IMR-90 (cell line): ENCODE measurements at regions not wholly inside any gene's neighbourhood (a gene's known extent, or its start where the extent isn't known, plus 50 kb on each side); places are given as distances from the start of the nearest gene placed in this dataset.

Source experiments
- BHLHE40 ChIP-seq: fragments of 150-350 bp; IDR thresholded peaks from 2 replicates; pipeline ENCODE4 v1.6.1; 2016; ENCODE audit warnings: mild to moderate bottlenecking, low read depth, low read length
- CEBPB ChIP-seq: IDR thresholded peaks from 2 replicates; pipeline ENCODE4 v1.6.1; 2012; ENCODE audit warnings: low read depth, low read length, improper control_type of control experiment
- CHD1 ChIP-seq: IDR thresholded peaks from 2 replicates; pipeline ENCODE4 v1.6.1; 2012; ENCODE audit warnings: low read depth, low read length, improper control_type of control experiment
- MAZ ChIP-seq: IDR thresholded peaks from 2 replicates; pipeline ENCODE4 v1.6.1; 2012; ENCODE audit warnings: low read depth, mild to moderate bottlenecking, low read length, improper control_type of control experiment, moderate library complexity, borderline replicate concordance
- MXI1 ChIP-seq: IDR thresholded peaks from 2 replicates; pipeline ENCODE4 v1.6.1; 2012; ENCODE audit warnings: low read depth, mild to moderate bottlenecking, low read length, moderate library complexity, borderline replicate concordance
- NFE2L2 ChIP-seq: fragments of 150-350 bp; IDR thresholded peaks from 2 replicates; pipeline ENCODE4 v1.6.1; 2016; ENCODE audit warnings: low read depth, mild to moderate bottlenecking, low read length
- POLR2A ChIP-seq: IDR thresholded peaks from 2 replicates; pipeline ENCODE4 v1.6.1; 2012; ENCODE audit warnings: mild to moderate bottlenecking, low read depth, low read length
- RAD21 ChIP-seq: IDR thresholded peaks from 2 replicates; pipeline ENCODE4 v1.6.1; 2012; ENCODE audit warnings: low read length, improper control_type of control experiment
- RFX5 ChIP-seq: IDR thresholded peaks from 2 replicates; pipeline ENCODE4 v1.8.0; 2012; ENCODE audit warnings: low read depth, mild to moderate bottlenecking, low read length, moderate library complexity
- USF2 ChIP-seq: fragments of 150-350 bp; IDR thresholded peaks from 2 replicates; pipeline ENCODE4 v1.6.1; 2017; ENCODE audit warnings: mild to moderate bottlenecking, antibody characterized with exemption, low read length, low read depth
- TF ChIP-seq, protein P1 (sequence below): conservative IDR thresholded peaks from 2 replicates; pipeline ENCODE4 v1.5.1; 2012; ENCODE audit warnings: mild to moderate bottlenecking, low read depth, low read length, improper control_type of control experiment

- TF ChIP-seq RFX5 (no peak), POLR2A (no peak), CEBPB (no peak), BHLHE40 (no peak), MXI1 (no peak), USF2 (no peak), CHD1 (no peak), RAD21 (no peak), MAZ (no peak), NFE2L2 (no peak)
- TF ChIP-seq, protein P1, sequence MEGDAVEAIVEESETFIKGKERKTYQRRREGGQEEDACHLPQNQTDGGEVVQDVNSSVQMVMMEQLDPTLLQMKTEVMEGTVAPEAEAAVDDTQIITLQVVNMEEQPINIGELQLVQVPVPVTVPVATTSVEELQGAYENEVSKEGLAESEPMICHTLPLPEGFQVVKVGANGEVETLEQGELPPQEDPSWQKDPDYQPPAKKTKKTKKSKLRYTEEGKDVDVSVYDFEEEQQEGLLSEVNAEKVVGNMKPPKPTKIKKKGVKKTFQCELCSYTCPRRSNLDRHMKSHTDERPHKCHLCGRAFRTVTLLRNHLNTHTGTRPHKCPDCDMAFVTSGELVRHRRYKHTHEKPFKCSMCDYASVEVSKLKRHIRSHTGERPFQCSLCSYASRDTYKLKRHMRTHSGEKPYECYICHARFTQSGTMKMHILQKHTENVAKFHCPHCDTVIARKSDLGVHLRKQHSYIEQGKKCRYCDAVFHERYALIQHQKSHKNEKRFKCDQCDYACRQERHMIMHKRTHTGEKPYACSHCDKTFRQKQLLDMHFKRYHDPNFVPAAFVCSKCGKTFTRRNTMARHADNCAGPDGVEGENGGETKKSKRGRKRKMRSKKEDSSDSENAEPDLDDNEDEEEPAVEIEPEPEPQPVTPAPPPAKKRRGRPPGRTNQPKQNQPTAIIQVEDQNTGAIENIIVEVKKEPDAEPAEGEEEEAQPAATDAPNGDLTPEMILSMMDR = no peak
Measured at GRCh38 chr6:144805049-144805448, 519.9 kb downstream of the UTRN start.
